ENCODE measurements at regions not wholly inside any gene's neighbourhood (a gene's known extent, or its start where the extent isn't known, plus 50 kb on each side); places are given as distances from the start of the nearest gene placed in this dataset.

DNA sequence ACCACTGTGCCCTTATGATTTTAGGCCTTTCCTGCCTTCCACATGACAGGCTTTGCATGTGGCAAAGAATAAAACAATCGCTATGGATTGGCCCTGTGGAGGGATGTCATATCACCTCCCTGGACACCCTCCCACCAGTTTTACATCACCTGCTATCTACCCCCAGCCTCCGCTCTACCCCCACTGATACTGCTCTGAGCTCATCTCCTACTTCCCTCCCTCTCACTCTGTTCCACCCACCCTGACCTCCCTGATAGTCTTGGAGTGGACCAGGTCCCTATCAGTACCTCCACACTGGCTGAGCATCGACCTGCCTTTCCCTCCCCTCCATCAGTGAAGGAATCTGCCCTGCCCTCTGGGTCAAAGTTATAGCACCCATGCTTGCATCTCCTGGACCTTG lies 91.8 kb upstream of the FOXN3 start:
- TF ChIP-seq, protein P1, sequence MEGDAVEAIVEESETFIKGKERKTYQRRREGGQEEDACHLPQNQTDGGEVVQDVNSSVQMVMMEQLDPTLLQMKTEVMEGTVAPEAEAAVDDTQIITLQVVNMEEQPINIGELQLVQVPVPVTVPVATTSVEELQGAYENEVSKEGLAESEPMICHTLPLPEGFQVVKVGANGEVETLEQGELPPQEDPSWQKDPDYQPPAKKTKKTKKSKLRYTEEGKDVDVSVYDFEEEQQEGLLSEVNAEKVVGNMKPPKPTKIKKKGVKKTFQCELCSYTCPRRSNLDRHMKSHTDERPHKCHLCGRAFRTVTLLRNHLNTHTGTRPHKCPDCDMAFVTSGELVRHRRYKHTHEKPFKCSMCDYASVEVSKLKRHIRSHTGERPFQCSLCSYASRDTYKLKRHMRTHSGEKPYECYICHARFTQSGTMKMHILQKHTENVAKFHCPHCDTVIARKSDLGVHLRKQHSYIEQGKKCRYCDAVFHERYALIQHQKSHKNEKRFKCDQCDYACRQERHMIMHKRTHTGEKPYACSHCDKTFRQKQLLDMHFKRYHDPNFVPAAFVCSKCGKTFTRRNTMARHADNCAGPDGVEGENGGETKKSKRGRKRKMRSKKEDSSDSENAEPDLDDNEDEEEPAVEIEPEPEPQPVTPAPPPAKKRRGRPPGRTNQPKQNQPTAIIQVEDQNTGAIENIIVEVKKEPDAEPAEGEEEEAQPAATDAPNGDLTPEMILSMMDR (IDR thresholded peaks at IDR 0.05) = no peak
- TF ChIP-seq ZFX (IDR thresholded peaks at IDR 0.05; ENCODE audit: borderline replicate concordance) = no peak
